HEK293 (cell line): ENCODE measurements at regions not wholly inside any gene's neighbourhood (a gene's known extent, or its start where the extent isn't known, plus 50 kb on each side); places are given as distances from the start of the nearest gene placed in this dataset.

Source experiments
- CTCF ChIP-seq: fragments of 450-650 bp; formaldehyde crosslinking; IDR thresholded peaks from 2 replicates; pipeline ENCODE4 v1.5.1; 2016; ENCODE audit warnings: missing biosample characterization, missing genetic modification characterization
- SP3 ChIP-seq: fragments of 450-650 bp; formaldehyde crosslinking; IDR thresholded peaks from 2 replicates; pipeline ENCODE4 v1.5.1; 2016; ENCODE audit warnings: missing biosample characterization, missing genetic modification characterization
- ZEB2 ChIP-seq: fragments of 450-650 bp; formaldehyde crosslinking; IDR thresholded peaks from 2 replicates; pipeline ENCODE4 v1.5.1; 2016; ENCODE audit warnings: missing biosample characterization, missing genetic modification characterization
- ZNF24 ChIP-seq: fragments of 450-650 bp; formaldehyde crosslinking; IDR thresholded peaks from 2 replicates; pipeline ENCODE4 v1.5.1; 2016; ENCODE audit warnings: missing biosample characterization, missing genetic modification characterization
- ZNF488 ChIP-seq: fragments of 450-650 bp; formaldehyde crosslinking; IDR thresholded peaks from 2 replicates; pipeline ENCODE4 v1.5.1; 2016; ENCODE audit warnings: missing biosample characterization, missing genetic modification characterization

- TF ChIP-seq ZEB2 (tag by site-specific recombination) = no peak
- TF ChIP-seq ZNF488 (tag by site-specific recombination) = no peak
- no peak for TF ChIP-seq SP3 (tag by site-specific recombination)
- no peak for TF ChIP-seq ZNF24
- TF ChIP-seq CTCF = no peak
Observed at GRCh38 chr11:128021349-128022006, 565.9 kb downstream of the ETS1 start.
